Suppressor macrophage treated with lipopolysaccharide for 4 hours (primary cell): ENCODE measurements at regions not wholly inside any gene's neighbourhood (a gene's known extent, or its start where the extent isn't known, plus 50 kb on each side); places are given as distances from the start of the nearest gene placed in this dataset.

ENCODE experiments used
- DNase-seq: peaks from one replicate; pipeline ENCODE4 v3.0.0-alpha.2; 2020

- DNase-seq: no peak
Observed at GRCh38 chr4:138609943-138610350, 367.8 kb upstream of the SLC7A11 start.

GRCh38 chr4:138604556-138604955, 362.4 kb upstream of the SLC7A11 start:
- DNase-seq: no peak

- no peak for DNase-seq
Observed at GRCh38 chr4:138602664-138603063, 360.5 kb upstream of the SLC7A11 start.

GRCh38 chr4:138599965-138600364, 357.8 kb upstream of the SLC7A11 start:
- DNase-seq: no peak

DNA sequence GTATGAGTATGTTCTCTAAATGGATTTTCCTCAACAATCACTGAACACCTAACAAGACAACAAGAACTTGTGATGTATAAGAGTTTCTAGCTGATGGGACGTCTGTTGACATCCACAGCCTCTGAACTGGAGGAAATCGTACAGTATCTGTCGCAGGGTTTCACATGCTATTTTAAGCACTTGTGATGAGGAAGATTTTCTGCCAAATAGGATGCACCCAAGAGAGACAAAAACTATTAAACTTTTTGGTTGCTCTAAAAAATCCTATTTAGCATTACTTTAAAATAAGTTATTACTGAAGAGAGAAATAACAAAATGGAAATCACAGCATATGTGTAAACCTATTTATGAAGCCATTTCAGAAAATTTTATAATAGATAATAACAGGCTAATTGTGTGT, 356.1 kb upstream of the SLC7A11 start:
- DNase-seq: no peak

DNA sequence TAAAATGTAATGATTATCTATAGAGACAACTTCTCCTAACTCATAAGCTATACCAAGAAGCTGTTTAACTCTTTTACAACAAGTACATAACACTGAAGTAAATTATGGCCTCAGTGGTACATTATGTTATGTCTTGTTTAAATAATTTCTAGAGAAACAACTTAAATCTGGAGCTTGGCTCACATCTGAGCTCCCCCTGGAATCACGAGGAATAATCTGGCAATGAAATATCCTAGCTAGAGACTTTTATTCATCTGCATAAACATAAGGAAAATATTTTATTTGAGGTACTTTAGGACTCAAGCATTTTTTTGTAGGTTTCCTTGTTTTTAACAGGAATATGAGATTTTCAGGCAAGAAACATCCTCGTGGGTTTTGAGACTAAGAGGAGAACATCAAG, 354.7 kb upstream of the SLC7A11 start:
- DNase-seq: no peak

DNA sequence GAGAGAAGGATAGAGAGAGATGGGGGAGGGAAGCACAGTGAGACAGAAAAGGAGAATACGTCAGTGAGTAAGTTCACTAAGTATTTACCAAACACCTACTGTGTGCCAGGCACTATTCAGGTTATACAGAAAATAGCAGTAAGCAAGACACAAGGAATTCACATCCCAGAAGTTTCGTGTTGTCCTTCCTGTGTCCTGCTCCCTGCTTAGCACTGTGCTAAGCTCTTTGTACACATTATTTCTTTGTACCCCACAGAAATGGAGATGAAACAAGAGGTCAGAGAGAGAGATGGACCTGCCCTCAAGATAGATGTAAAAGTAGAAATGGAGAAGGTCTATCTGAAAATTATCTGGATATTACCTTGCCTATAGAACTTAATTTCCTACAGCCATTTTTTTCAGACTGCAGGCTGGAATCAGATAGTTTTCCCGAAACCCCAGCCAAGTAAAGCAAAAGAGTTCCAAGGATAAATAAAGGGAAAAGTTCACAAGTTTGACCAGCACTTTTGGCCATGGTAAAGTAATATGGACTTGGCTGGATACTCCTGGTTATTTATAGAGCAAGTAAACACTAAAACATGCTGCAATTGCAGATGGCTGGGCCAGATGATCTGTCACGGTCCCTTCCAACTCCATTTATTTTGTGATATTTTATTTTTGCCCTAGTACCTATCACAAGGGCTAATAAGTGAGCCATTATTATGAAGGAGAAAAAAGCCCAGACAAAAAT, 353.7 kb upstream of the SLC7A11 start:
- no peak for DNase-seq

DNA sequence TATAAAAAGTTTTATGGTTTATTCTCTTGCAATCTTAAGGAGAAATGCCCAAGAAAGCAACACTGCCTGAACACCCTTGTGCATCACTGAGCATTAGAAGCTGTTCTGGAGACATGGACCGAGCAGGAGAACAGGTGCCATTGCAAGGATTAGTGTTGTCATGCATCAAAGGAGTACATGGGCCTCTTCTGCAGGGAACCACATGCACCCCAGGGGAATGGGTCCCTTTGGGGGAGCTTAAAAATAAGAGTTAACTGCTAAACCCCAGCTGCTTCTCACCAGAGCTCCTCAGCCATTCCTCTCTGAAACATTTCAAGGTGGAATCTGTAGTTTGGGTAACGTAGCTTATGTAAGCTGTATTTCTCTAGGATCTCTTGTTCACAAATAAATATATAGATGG, 353.0 kb upstream of the SLC7A11 start:
- no peak for DNase-seq

DNA sequence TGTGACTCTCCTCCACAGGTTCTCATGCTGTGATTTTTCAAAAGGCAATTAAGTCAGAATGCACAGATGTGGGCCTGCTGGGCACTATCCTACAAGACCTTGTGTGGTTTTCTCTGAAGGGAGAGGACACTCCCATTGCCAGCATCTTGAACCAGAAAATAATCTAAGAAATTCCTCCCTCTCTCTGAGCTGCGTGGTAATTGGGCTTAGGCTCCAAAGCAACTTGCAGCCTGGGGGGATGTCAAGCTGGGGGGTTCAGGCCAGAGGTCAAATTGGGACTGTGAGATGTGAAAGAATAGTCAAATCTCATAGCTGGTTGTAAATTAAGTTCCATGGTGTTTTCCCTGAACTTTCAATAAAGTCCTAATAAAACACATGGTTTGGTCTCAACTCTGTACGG, 350.6 kb upstream of the SLC7A11 start:
- no peak for DNase-seq

DNA sequence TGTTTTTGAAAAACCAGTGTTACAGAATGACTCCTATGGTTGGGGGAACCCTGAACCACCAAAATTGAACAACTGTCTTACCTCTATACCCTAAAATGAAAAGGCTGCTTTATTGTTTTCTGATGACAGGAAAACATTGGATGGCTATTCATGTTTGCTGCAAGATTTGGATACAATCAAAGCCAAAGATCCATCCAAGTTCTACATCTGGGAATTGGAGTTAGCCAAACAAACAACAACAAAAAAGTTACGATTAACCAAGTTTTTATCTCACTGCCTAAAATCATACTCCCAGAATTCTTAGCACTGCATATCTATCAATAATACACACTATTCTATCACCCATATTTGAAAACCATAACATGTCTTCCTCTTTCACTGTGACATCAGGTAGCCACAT, 349.7 kb upstream of the SLC7A11 start:
- DNase-seq: no peak

GRCh38 chr4:138588501-138588900, 346.4 kb upstream of the SLC7A11 start:
- DNase-seq: no peak

GRCh38 chr4:138579146-138579545, 337.0 kb upstream of the SLC7A11 start:
- no peak for DNase-seq

GRCh38 chr4:138577826-138578225, 335.7 kb upstream of the SLC7A11 start:
- peak; percentile 10 for DNase-seq

DNA sequence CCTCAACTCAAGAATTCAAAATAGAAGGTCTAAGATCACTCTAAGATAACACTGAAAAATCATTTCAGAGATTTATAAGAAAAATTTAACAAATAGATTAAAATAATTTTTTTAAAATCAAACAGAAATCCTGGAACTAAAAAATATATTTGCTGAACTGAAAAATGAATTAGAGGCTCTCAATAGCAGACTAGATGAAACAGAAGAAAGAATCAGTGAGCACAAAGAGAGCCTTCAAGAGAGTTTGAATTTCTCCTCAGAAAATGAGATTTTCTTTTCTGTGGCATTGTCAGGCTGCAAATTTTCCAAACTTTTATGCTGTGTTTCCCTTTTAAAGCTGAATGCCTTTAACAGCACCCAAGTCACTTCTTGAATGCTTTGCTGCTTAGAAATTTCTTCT, 335.0 kb upstream of the SLC7A11 start:
- DNase-seq: no peak

DNA sequence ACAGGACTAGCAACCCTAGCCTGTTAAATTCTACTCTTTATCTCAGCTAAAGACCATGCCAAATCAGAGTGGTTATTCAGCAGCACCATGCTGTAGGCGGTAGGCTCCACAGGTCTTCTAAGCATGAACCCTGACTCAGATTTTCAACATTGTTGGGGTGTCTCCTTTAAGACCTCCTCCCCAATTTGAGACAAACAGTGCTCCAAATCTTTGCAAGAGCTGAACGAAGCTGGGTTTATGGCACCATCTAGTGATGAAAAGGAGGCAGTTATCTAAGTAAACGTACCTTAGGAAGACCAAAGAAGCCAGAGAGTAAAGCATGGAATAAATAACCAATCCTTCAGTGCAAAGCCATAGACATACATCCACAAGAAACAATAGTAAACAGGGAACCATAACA, 334.5 kb upstream of the SLC7A11 start:
- DNase-seq: peak; percentile 30

GRCh38 chr4:138573246-138573645, 331.1 kb upstream of the SLC7A11 start:
- no peak for DNase-seq

- DNase-seq: no peak
Observed at GRCh38 chr4:138572007-138572406, 329.9 kb upstream of the SLC7A11 start.

GRCh38 chr4:138567696-138568095, 325.5 kb upstream of the SLC7A11 start:
- no peak for DNase-seq

DNA sequence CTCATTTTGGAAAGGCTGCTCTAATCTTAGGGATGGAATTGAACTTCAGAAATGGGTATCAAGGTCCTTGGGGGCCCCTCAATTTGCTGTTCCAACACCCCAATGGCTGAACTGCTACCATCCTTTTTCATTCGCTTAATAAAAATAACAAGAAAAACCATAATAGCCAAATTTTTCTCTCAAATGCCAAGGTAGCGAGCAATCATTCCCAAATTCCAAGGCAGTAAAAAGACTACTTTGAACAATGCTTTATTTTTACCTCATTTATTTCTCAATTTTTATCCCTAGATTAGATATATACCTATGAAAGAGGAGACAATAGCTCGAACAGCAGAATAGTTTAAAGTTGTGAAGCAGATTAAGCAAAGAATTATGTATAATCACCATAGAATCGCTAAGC, 323.4 kb upstream of the SLC7A11 start:
- no peak for DNase-seq

GRCh38 chr4:138562544-138562991, 320.4 kb upstream of the SLC7A11 start:
- peak; percentile 11 for DNase-seq

- DNase-seq: no peak
Observed at GRCh38 chr4:138561906-138562305, 319.8 kb upstream of the SLC7A11 start.

GRCh38 chr4:138561276-138561880, 319.2 kb upstream of the SLC7A11 start:
- no peak for DNase-seq

DNA sequence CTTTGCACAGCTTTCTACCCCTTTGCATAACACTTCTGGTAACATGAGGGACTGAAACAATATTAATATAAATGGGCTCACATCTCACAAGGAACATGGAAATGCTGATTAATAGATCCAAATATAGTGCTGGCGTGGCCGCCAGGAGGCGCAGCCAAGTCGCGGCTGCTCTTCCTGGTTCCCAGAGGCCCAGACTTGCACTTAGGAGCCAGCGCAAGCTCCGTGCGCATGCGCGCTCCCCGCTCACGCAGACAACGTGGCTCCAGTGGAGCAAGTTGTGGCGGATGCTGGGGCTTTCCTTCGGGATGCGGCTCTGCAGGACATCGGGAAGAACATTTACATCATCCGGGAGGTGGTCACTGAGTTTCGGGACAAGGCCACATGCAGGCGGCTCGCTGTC, 318.3 kb upstream of the SLC7A11 start:
- no peak for DNase-seq

DNA sequence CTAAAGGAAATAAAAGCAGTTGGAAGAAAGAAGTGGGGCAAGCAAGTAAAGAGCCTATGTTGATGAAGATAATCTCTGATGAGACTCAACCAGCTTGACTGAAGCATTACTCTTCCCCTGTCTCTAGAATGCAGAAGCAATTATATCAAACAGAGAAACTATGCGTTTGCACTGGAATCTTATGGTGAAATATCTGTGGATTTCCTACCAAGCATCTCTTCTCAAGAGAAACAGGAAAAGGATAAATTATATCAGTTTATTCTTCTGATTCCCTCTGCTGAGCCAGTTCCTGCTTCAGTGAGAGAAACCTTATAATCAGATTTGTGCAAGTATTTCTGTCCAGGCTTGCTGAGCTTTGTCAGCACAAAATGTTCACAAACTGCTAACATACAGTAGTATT, 316.7 kb upstream of the SLC7A11 start:
- no peak for DNase-seq

DNA sequence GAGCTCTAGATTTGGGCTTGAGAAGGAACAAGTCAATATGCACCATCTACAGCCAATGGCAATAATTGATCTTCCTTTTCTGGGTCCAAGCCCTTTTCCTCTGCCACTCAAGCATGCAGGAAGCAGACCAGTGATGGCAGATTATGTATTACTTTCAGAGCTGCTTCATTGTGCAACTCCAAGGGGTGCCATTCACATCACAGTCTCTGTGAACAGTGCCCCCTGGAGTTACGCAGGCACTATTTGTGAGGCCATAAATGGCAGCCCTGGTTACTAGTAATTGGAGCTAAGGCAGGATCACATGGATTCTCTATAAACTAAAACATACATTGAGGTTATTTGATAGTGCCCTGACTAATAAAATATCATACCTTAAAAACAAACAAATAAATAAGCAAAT, 313.4 kb upstream of the SLC7A11 start:
- DNase-seq: peak; percentile 21
